ENCODE measurements at regions not wholly inside any gene's neighbourhood (a gene's known extent, or its start where the extent isn't known, plus 50 kb on each side); places are given as distances from the start of the nearest gene placed in this dataset.

DNA sequence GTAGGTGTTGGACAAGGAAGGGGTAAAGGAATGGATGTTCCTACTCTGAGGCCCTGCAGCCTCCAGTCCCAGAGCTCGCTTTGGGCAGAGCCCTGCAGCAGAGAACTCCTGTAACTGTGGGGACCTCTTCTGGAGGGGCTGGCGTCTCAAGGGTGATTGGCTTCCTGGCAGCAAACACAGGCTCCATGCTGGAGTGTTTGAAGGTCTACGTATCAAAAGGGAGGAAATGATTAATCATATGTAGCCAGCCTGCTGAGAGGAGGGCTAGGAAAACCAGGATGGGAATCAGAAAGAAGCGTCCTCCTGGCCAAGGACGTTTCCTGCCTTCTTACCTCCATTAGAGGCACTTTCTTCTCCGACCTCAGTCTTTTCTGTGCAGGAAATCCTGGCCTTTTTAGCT, 208.5 kb downstream of the TSHZ3 start:
- Histone ChIP-seq H3K36me3 (ENCODE audit: insufficient read depth, low read length) (no peaks in the 10 kb centered on the region), H3K27ac (ENCODE audit: low read depth, low read length, poor library complexity, severe bottlenecking) (no peak overlapping the region), H4K20me1 (ENCODE audit: insufficient read depth, low read length) (no peaks in the 10 kb centered on the region), H3K79me2 (ENCODE audit: insufficient read depth, low read depth, low read length) (no peaks in the 10 kb centered on the region), H3K9me2 (ENCODE audit: insufficient read depth, low read length) (no peaks in the 10 kb centered on the region), H2AFZ (ENCODE audit: low read length) (no peak overlapping the region), H3K4me3 (ENCODE audit: low read depth, low read length, poor library complexity, severe bottlenecking) (no peak overlapping the region), H3K9me3 (ENCODE audit: low read length) (no peaks in the 10 kb centered on the region), H3K4me2 (ENCODE audit: low read length) (no peak overlapping the region), H3K4me1 (ENCODE audit: insufficient read depth, low read length, poor library complexity, severe bottlenecking) (no peaks in the 10 kb centered on the region)
- no peak for DNase-seq (ENCODE audit: low spot score)
- no TSS peak for BruUV-seq (replicated peaks)
- no peak for TF ChIP-seq EZH2phosphoT487 (IDR thresholded peaks at IDR 0.05; ENCODE audit: borderline replicate concordance, low read depth, low read length)
- TF ChIP-seq, protein P1, sequence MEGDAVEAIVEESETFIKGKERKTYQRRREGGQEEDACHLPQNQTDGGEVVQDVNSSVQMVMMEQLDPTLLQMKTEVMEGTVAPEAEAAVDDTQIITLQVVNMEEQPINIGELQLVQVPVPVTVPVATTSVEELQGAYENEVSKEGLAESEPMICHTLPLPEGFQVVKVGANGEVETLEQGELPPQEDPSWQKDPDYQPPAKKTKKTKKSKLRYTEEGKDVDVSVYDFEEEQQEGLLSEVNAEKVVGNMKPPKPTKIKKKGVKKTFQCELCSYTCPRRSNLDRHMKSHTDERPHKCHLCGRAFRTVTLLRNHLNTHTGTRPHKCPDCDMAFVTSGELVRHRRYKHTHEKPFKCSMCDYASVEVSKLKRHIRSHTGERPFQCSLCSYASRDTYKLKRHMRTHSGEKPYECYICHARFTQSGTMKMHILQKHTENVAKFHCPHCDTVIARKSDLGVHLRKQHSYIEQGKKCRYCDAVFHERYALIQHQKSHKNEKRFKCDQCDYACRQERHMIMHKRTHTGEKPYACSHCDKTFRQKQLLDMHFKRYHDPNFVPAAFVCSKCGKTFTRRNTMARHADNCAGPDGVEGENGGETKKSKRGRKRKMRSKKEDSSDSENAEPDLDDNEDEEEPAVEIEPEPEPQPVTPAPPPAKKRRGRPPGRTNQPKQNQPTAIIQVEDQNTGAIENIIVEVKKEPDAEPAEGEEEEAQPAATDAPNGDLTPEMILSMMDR (conservative IDR thresholded peaks at IDR 0.05; ENCODE audit: low read length), result no peak
- ChIA-PET POLR2A (no interaction called here), CTCF (ENCODE audit: unreplicated experiment) (no interaction called here)
- intact Hi-C loops (cut with micrococcal nuclease; ENCODE audit: unreplicated experiment), result no loop called here

DNA sequence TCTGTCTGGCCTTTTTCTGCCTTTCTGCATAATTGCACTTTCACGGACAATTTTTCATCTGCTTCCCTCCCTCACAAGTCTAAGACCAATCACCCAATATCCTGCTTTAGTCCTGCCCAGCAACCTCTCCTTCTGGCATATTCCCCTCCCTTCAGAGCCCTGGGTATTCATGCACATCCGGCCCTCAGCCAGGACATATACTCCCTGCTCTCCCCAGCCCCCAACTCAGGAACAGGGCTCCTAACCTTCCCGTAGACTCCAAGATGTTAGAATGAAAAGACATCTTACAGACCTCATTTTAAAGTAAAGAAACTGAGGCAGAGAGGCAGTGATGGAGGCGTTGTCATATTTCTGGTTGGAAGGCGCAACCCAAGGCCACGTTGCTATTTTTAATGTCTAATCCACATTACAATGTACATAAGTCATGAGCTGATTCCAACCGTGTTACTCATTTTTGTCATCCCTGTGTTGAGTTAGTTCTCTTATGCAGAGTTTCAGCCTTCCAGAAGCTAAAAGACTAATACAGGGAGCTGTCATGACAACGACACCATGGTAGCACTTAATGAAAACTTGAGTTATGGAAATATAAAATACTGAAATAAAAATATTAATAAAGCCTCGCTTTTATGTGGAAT, 209.2 kb downstream of the TSHZ3 start:
- H3K9me2 ChIP-seq (ENCODE audit: insufficient read depth, low read length), result no peaks in the 10 kb centered on the region
- H3K27ac ChIP-seq (ENCODE audit: low read depth, low read length, poor library complexity, severe bottlenecking), result no peak overlapping the region
- no peaks in the 10 kb centered on the region for H3K9me3 ChIP-seq (ENCODE audit: low read length)
- H2AFZ ChIP-seq (ENCODE audit: low read length), result no peak overlapping the region
- ChIA-PET POLR2A (no interaction called here), CTCF (ENCODE audit: unreplicated experiment) (no interaction called here)
- no peaks in the 10 kb centered on the region for H3K79me2 ChIP-seq (ENCODE audit: insufficient read depth, low read depth, low read length)
- H3K36me3 ChIP-seq (ENCODE audit: insufficient read depth, low read length), result no peaks in the 10 kb centered on the region
- no peaks in the 10 kb centered on the region for H4K20me1 ChIP-seq (ENCODE audit: insufficient read depth, low read length)
- no peak for DNase-seq (ENCODE audit: low spot score)
- intact Hi-C loops (cut with micrococcal nuclease; ENCODE audit: unreplicated experiment), result no loop called here
- no peak overlapping the region for H3K4me3 ChIP-seq (ENCODE audit: low read depth, low read length, poor library complexity, severe bottlenecking)
- no peak overlapping the region for H3K4me2 ChIP-seq (ENCODE audit: low read length)
- no peaks in the 10 kb centered on the region for H3K4me1 ChIP-seq (ENCODE audit: insufficient read depth, low read length, poor library complexity, severe bottlenecking)
- BruUV-seq (replicated peaks), result no TSS peak
- TF ChIP-seq, protein P1 (conservative IDR thresholded peaks at IDR 0.05; ENCODE audit: low read length), result no peak
- TF ChIP-seq EZH2phosphoT487 (IDR thresholded peaks at IDR 0.05; ENCODE audit: borderline replicate concordance, low read depth, low read length), result no peak

DNA sequence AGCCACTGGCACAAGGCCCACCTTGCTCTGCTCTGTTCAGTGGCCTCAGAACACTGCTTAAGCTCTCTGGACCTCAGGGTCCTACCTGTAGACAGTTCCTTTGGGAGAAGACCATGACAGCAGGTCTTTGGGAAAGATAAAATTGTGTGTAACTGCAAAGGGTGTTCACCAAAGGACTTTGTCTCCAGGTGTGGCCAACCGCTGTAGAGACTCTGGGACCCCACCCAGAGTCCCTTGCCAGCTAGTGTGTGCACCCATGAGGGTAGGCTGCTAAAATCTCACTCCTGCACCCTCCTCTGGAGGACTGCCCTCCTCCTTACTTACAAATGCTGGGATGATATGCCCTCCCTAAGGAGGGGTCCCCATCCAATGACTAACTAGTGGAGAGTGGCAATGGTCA, 211.2 kb downstream of the TSHZ3 start:
- H2AFZ ChIP-seq (ENCODE audit: low read length), result no peak overlapping the region
- H3K36me3 ChIP-seq (ENCODE audit: insufficient read depth, low read length), result no peaks in the 10 kb centered on the region
- no peak overlapping the region for H3K4me3 ChIP-seq (ENCODE audit: low read depth, low read length, poor library complexity, severe bottlenecking)
- ChIA-PET CTCF (ENCODE audit: unreplicated experiment) (no interaction called here), POLR2A (no interaction called here)
- H3K27ac ChIP-seq (ENCODE audit: low read depth, low read length, poor library complexity, severe bottlenecking), result no peak overlapping the region
- no peak for DNase-seq (ENCODE audit: low spot score)
- no TSS peak for BruUV-seq (replicated peaks)
- TF ChIP-seq, protein P1 (conservative IDR thresholded peaks at IDR 0.05; ENCODE audit: low read length), result no peak
- no peak for TF ChIP-seq EZH2phosphoT487 (IDR thresholded peaks at IDR 0.05; ENCODE audit: borderline replicate concordance, low read depth, low read length)
- intact Hi-C loops (cut with micrococcal nuclease; ENCODE audit: unreplicated experiment), result no loop called here
- H3K79me2 ChIP-seq (ENCODE audit: insufficient read depth, low read depth, low read length), result no peaks in the 10 kb centered on the region
- no peaks in the 10 kb centered on the region for H3K9me2 ChIP-seq (ENCODE audit: insufficient read depth, low read length)
- no peaks in the 10 kb centered on the region for H4K20me1 ChIP-seq (ENCODE audit: insufficient read depth, low read length)
- H3K4me1 ChIP-seq (ENCODE audit: insufficient read depth, low read length, poor library complexity, severe bottlenecking), result no peaks in the 10 kb centered on the region
- no peak overlapping the region for H3K4me2 ChIP-seq (ENCODE audit: low read length)
- no peaks in the 10 kb centered on the region for H3K9me3 ChIP-seq (ENCODE audit: low read length)
